GM18867 (cell line): ENCODE measurements at regions not wholly inside any gene's neighbourhood (a gene's known extent, or its start where the extent isn't known, plus 50 kb on each side); places are given as distances from the start of the nearest gene placed in this dataset.
"Not testable (repeated sequence)": the region's sequence is repeated elsewhere in the genome, so short reads cannot be mapped to it uniquely, and the experiment has no call there.

Source experiments
- ATAC-seq: cut with Tn5 transposase; IDR thresholded peaks from one replicate; pipeline ENCODE4 v1.9.1; 2021; ENCODE audit warnings: mild to moderate bottlenecking, moderate library complexity; ENCODE audit not compliant: unreplicated experiment

DNA sequence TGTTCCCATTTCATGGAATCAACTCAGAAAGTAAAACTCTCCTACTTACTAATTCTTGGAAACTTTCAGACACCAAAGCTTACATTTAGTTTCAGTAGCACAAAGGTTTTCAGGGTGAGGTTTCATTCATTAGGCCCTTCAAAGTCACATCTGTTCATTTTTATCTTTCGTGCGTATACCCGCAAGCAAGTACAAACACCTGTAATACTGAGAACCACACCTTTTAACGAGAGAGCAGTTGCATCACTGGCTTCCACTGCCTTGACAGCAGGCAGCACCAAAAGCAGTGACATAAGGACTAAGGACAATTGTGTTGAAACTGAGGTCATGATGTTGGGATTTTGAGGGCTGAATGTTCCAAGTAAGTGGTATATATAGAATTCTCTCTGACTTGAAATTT is 60.5 kb downstream of the GOLGA6L22 start:
- ATAC-seq, result peak; percentile 92

DNA sequence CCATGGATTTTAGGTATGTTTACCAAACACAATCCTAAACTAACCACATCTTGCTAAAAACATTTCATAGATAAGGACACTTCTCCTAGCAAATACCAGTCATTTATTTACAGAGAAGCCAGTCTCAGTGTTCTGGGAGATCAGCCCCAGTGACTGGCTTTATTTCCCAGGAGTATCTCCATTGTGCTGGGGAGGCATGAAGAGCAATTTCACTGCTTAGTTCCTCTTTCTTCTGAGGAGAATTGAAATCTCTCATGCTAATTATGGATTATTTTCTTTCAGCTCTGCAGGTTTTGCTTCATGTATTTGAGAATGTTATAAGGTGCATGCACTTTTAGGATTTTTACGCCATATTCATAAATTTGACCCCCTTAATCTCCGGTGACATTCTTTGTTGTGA is 67.8 kb downstream of the GOLGA6L22 start:
- not testable (repeated sequence) for ATAC-seq

DNA sequence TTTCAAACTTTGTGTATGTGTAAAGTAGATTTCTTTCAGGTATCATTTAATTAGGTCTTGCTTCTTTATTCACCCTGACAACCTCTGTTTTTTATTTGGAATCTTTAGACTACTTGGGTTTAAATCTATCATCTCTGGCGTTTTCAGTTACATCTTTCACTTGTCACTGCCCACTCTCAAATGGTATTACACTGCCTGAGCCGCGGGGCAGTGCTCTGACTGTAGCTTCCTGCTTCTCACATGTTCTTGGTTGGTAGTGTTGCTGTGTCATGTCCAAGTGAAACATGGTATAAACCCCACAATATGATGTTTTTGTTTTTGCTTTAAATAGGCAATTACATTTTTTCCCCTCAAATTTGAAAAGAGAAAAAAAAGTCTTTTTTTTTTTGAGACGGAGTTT is 68.3 kb downstream of the GOLGA6L22 start:
- ATAC-seq, result not testable (repeated sequence)

DNA sequence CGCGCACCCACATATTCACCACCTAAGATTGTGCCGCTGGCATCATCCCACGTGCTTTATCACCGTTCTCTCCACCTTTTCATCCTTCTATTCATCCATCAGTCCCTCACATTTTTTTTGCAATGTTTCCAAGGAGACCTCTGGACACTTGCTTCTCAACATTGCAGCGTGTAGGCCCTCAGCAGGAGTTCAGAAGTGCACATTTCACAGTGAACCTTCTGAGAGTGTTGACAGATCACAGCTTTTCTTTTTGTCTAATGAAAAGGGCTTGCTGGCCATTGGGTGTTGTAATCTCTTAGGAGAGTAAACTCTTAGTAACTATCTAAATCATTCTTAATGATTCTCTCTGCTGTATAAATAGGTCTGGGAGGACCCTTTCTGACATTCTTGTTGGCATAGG is 70.5 kb downstream of the GOLGA6L22 start:
- not testable (repeated sequence) for ATAC-seq

DNA sequence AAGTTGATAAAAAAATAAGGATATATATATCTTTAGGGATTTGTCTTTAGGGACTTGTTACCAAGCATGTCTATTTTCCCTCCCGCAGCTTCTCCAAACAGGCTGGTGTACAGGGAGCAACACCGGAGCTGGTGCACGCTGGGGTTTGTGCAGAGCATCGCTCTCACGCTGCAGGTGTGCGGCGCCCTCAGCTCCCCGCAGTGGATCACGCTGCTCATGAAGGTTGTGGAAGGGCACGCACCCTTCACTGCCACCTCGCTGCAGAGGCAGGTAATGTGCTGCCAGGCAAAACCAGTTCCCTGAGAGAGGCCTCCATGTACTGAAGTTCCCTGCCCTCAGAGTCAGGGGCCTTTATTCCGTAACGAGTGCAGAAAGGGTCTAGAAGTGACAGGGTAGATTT is 101.0 kb downstream of the GOLGA6L22 start:
- ATAC-seq, result not testable (repeated sequence)

DNA sequence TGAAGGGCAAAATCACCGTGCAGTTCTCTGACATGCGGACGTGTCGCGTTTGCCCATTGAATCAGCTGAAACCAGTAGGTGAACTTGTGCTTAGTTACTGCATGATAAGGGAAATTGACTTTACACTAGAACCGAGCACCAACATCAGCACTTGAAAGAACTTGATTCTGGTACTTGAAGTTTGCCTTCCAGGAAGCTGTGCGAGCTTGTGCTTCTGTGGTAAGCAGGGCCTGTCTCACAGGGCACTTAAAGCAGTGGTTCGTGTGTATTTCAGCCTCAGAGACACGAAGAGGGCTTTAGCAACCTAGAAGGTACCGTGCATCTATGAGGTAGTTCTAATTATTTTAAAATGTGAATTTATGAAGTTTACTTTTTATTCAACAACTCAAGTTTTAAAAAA is 103.0 kb downstream of the GOLGA6L22 start:
- not testable (repeated sequence) for ATAC-seq

DNA sequence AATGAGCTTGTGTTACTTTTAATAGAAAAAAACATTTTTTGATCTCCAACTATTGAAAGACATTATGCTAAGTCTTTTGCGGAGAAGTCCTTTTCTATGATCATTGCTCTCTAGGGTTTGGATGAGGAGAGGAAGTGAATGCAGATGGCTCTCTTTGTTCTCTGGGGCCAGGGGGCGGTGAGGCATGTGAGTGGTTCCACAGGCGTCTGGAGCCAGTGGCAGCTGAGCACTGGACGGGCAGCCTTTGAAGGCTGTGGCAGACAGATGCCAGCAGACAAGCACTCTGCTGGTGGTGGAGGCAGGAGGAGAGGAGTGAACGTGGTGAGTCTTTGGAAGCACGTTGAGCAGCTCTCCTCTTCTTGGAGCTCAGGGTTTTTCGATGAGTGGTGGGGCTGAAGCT is 107.8 kb downstream of the GOLGA6L22 start:
- not testable (repeated sequence) for ATAC-seq

DNA sequence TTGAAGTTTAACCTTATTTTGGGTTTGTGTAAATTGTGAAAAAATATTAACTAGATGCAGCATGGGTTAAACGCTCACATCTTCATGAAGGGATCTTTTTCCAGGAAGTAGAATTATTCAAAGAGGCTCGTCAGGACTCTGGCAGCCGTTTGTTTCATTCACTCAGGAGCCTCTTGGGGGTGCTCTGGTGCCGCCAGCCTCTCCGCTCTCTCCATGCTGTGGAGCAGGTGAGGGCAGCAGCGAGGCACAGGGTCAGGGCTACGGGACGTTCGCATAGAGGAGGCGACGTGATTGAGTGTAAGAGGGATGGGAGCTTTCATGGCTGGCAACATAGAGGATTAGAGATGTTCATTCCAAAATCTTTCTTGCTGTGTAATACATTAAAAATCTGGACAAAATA is 110.8 kb downstream of the GOLGA6L22 start:
- not testable (repeated sequence) for ATAC-seq

DNA sequence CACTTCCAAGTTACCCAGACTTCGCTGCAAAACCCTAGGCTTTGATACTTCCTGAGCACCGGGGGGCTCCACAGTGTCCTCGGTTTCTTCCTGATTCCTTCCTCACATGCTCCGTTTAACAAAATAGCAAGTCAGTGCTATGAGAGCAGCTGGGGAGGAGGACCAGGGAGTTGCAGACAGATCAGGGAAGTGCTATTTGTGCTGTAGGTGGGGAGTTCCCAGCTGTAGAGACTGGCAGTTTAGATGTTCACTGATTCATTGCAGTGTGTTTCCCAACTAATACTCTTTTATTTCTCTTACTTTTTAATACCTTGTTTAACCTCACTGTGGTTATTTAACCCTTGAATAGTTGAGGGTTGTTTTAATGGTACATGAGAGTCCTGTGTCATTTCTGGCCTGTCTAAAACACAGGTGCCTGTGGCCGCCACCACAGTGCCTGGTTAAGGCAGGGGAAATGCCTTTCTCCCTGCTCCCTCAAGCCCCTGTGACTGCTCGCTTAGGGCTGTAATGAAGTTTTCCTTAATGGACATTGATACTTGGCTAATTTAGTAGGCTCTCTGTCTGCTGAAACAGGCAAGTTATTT is 113.5 kb downstream of the GOLGA6L22 start:
- ATAC-seq, result not testable (repeated sequence)

DNA sequence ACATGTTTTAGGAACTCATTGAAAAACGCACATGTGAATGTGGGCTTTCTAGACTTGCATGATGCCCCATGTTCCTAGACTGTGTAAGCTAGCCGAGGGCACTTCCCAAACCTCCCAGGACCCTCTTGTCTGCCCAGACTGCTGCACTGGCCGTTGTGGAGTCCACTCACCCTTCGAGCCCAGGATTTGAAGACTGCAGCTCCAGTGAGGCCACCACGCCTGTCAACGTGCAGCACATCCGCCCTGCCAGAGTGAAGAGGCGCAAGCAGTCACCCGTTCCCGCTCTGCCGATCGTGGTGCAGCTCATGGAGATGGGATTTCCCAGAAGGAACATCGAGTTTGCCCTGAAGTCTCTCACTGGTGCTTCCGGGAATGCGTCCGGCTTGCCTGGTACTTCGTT is 114.1 kb downstream of the GOLGA6L22 start:
- not testable (repeated sequence) for ATAC-seq

DNA sequence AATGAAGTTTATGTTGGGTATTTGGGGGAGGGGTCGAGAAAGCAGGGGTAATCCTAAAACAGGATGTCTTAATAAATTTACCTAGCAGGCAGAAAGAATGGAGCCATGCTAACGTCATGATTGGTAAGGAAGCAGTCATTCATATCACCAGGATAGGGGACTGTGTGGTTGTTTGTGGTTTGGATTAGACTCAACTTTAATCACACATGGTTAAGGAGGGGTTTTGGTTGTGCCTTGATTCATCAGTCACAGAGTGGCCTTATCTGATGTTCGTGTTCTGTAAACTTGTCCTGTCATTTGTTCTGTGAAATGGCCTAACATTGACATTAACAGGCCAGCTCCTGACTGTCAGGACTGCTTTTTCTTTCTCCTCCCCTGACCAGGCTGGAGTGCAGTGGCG is 119.1 kb downstream of the GOLGA6L22 start:
- not testable (repeated sequence) for ATAC-seq

DNA sequence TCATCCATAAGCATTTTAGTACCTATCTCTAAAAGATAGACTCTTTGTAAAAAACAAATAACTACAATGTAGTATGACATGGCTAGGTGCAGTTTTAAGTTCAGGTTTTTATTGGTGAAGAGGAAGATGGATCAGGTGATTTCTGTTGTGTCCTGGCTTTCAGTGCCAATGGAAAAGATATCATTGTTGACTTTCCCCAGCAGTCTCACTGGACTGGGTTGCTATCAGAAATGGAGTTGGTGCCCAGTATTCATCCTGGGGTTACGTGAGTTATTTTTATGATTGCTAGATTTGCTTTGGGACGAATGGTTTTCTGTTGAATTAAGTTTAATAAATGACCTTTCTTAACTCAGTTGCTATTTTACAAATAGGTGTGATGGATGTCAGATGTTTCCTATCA is 120.5 kb downstream of the GOLGA6L22 start:
- ATAC-seq, result not testable (repeated sequence)

DNA sequence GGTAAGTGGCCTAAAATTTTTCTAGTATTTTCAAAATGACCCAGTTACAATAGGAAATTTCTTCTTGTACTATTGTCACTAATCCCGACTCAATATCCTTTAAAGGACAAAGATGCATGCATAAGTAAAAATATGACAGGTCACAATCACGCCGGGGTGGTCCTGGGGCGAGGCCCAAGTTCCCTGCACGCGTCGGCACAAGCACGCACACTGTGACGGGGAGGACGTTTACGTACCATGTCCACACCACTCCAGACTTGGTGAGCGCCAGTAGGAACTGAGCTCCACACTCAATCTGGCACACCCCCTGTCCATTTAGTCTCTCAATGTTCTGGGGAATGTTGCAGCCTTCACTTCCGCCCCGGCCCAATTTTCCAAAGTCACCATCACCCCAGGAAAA is 128.7 kb downstream of the GOLGA6L22 start:
- not testable (repeated sequence) for ATAC-seq

DNA sequence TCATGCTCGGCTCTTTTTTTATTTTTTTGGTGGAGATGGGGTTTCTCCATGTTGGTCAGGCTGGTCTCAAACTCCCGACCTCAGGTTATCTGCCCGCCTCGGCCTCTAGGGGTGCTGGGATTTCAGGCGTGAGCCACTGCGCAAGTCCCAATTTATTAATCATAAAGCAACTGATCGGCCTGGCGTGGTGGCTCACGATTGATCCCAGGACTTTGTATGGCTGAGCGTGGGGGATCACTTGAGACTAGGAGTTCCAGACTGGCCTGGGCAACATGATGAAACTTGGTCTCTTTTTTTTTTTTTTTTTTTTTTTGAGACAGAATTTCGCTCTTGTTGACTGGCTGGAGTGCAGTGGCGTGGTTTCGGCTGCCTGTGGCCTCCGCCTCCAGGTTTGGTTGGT is 139.8 kb downstream of the GOLGA6L22 start:
- ATAC-seq, result not testable (repeated sequence)

DNA sequence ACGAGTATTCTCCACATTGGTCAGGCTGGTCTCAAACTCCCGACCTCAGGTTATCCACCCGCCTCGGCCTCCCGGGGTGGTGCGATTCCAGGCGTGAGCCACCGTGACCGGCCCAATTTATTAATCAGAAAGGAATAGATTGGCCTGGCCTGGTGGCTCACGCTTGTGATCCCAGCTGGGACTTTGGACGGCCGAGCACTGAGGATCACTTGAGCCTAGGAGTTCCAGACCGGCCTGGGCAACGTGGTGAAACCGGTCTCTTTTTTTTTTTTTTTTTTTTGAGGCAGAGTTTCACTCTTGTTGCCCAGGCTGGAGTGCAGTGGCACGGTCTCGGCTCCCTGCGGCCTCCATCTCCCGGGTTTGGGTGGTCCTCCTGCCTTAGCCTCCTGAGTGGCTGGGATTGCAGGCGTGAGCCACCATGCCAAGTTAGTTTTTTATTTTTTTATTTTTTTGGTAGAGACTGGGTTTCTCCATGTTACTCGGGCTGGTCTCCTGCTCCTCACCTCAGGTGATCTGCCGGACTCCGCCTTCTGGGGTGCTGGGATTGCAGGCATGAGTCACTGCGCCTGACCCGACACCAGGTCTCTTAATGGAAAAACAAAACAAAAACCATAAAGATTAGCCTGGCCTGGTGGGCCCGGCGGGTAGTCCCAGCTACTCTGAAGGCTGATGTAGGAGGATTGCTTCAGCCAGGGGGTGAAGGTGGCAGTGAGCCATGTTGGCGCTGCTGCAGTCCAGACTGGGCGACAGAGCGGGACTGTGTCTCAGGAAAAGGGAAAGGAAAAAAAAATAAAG is 141.0 kb downstream of the GOLGA6L22 start:
- ATAC-seq, result not testable (repeated sequence)

DNA sequence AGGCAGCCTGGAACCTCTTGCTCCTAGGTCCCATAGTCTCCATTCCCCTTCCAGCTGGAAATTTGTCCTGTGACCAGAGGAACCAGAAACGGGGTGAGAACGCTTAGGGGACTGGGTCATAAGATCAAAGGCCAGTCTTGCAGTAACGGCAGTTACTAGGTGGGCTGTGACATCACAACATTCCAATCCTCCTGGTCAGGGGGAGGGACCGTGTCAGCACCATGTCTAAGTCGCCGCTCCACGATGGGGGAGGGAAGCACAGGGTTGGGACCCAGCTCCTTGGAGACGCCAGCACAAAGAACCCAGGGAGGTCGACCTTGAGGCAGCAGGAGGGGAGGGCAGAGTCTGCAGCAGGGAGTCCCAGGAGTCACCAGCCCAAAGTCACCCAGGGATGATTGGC is 158.3 kb downstream of the GOLGA6L22 start:
- not testable (repeated sequence) for ATAC-seq

DNA sequence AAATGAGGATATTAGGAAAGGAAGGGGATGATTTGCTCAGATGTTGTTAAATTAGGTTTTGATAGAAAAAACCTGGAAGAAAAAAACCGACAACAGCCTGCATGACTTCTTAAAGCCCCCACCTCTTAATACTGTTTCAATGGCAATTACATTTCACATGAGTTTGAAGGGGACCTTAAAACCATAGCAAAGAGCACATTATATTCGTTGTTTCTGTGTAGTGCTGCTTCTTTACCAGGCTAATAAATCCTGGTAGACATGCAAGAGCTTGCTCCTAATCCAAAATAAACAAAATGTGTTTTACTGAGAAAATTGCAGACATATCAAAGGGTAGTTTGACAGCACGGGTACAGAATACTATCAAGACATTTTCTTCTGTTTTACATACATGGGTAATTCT is 154.7 kb upstream of the NIPA1 start:
- not testable (repeated sequence) for ATAC-seq

DNA sequence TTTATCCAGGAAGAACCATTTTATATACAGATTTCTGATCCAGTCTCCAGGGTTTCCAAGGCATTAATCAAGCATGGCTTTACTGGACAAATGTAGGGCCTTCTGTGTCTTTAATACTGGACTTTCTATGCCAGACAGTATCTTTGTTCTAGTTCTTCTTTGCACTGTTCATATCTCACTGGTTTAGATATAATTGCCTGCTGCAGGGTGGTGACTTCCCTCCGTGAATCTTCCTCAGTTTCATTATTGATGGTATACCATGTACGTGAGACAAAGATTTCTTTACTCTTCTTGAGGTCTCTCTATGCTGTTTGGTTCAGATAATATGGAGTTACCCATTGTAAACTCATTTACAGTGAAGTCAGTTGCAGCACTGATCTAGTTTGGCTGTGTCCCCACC is 146.5 kb upstream of the NIPA1 start:
- ATAC-seq, result not testable (repeated sequence)

DNA sequence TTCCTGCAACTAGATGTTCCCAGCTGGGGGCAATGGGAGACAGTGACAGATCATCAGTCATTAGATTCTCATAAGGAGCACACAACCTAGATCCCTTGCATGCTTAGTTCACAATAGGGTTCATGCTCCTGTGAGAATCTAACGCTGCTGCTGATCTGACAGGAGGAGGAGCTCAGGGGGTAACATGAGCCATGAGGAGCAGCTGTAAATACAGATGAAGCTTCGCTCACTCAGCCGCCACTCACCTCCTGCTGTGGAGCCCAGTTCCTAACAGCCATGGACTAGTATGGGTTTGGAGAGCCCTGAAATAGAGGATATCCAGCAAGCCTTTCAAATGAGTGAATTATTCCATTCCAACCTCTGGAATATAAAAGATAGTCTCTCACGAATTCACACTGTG is 137.0 kb upstream of the NIPA1 start:
- not testable (repeated sequence) for ATAC-seq

DNA sequence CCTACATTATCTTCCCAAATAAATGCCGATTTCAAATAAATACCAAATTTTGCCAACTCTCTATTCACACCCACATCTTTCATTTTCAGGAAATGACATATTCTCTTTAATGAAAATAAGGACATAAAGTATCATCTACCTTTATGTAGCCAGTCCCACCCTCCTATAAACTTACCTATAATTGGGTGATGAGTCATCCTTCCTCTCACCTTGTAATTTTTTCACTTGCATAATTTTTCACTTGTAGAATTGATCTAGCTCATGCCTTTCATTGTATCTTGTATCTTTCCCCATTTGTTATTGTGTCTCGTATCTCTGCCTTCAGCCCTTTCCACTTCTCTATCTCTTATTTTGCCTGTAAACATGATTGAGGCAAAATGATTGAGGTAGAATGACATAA is 135.3 kb upstream of the NIPA1 start:
- not testable (repeated sequence) for ATAC-seq

DNA sequence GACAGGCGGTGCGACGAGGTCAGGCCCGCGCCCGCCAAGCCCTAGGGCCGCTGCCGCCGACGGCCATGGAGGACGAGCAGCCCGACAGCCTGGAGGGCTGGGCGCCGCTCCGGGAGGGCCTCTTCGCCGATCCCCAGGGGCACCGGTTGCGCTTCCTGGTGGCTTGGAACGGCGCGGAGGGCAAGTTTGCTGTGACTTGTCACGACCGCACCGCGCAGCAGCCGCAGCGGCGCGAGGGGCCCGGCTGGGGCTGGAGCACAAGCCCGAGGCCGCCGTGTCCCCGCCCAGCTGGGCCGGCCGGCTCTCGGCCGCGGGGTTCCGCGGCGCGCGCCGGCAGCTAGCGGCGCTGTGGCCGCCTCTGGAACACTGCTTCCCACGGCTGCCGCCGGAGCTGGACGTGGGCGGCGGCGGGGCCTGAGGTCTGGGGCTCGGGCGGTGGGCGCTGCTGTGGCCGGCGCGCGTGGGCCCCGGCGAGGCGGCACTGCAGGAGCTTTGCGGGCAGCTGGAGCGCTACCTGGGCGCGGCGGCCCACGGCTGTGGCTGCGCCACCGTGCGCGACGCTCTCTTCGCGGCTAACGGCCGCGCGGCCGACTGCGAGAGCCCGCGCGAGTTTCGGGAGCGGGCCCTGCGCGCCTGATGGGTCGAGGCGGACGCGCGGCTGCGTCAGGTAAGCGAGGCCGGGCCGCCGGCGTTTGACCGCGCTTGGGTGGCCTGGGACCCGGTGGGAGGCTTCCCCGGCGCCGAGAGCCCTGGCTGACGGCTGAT is 122.0 kb upstream of the NIPA1 start:
- peak; percentile 80 for ATAC-seq
